ENCODE measurements at regions not wholly inside any gene's neighbourhood (a gene's known extent, or its start where the extent isn't known, plus 50 kb on each side); places are given as distances from the start of the nearest gene placed in this dataset.

GRCh38 chr3:107100137-107100536 lies 277.1 kb upstream of the CCDC54 start:
- TF ChIP-seq, protein P1, sequence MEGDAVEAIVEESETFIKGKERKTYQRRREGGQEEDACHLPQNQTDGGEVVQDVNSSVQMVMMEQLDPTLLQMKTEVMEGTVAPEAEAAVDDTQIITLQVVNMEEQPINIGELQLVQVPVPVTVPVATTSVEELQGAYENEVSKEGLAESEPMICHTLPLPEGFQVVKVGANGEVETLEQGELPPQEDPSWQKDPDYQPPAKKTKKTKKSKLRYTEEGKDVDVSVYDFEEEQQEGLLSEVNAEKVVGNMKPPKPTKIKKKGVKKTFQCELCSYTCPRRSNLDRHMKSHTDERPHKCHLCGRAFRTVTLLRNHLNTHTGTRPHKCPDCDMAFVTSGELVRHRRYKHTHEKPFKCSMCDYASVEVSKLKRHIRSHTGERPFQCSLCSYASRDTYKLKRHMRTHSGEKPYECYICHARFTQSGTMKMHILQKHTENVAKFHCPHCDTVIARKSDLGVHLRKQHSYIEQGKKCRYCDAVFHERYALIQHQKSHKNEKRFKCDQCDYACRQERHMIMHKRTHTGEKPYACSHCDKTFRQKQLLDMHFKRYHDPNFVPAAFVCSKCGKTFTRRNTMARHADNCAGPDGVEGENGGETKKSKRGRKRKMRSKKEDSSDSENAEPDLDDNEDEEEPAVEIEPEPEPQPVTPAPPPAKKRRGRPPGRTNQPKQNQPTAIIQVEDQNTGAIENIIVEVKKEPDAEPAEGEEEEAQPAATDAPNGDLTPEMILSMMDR (IDR thresholded peaks at IDR 0.05; ENCODE audit: low read depth, low read length) = no peak
- no peak for TF ChIP-seq EZH2phosphoT487 (IDR thresholded peaks at IDR 0.05; ENCODE audit: low read depth)
